Esophagus muscularis mucosa (tissue), 4 donors: ENCODE measurements at regions not wholly inside any gene's neighbourhood (a gene's known extent, or its start where the extent isn't known, plus 50 kb on each side); places are given as distances from the start of the nearest gene placed in this dataset.
"Not testable (repeated sequence)": the region's sequence is repeated elsewhere in the genome, so short reads cannot be mapped to it uniquely, and the experiment has no call there.

Experiments used
- EP300 ChIP-seq: sonication (generic); formaldehyde crosslinking; IDR thresholded peaks from one replicate; pipeline ENCODE4 v1.6.1; 2017; ENCODE audit warnings: antibody characterized with exemption
- POLR2A ChIP-seq: fragments of 450-650 bp; IDR thresholded peaks from one replicate; pipeline ENCODE4 v1.6.1; 2017; ENCODE audit warnings: antibody characterized with exemption, moderate library complexity, mild to moderate bottlenecking, low read depth
- TF ChIP-seq, protein P1 (sequence below), 3 experiments: fragments of 200-600 bp in 2 of 3; fragments of 450-650 bp in 1 of 3; sonication (generic) in 2 of 3; IDR thresholded peaks; one replicate each; pipeline ENCODE4 v1.5.1; 2017 to 2019; ENCODE audit warnings: antibody characterized with exemption in 3 of 3, mild to moderate bottlenecking in 2 of 3, moderate library complexity in 1 of 3

- TF ChIP-seq, protein P1, sequence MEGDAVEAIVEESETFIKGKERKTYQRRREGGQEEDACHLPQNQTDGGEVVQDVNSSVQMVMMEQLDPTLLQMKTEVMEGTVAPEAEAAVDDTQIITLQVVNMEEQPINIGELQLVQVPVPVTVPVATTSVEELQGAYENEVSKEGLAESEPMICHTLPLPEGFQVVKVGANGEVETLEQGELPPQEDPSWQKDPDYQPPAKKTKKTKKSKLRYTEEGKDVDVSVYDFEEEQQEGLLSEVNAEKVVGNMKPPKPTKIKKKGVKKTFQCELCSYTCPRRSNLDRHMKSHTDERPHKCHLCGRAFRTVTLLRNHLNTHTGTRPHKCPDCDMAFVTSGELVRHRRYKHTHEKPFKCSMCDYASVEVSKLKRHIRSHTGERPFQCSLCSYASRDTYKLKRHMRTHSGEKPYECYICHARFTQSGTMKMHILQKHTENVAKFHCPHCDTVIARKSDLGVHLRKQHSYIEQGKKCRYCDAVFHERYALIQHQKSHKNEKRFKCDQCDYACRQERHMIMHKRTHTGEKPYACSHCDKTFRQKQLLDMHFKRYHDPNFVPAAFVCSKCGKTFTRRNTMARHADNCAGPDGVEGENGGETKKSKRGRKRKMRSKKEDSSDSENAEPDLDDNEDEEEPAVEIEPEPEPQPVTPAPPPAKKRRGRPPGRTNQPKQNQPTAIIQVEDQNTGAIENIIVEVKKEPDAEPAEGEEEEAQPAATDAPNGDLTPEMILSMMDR (IDR thresholded peaks at IDR 0.05): not testable (repeated sequence)
- not testable (repeated sequence) for TF ChIP-seq POLR2A, EP300
Observed at GRCh38 chr7:142560770-142561169, 188.5 kb upstream of the PRSS1 start.
